ENCODE measurements at regions not wholly inside any gene's neighbourhood (a gene's known extent, or its start where the extent isn't known, plus 50 kb on each side); places are given as distances from the start of the nearest gene placed in this dataset.

DNA sequence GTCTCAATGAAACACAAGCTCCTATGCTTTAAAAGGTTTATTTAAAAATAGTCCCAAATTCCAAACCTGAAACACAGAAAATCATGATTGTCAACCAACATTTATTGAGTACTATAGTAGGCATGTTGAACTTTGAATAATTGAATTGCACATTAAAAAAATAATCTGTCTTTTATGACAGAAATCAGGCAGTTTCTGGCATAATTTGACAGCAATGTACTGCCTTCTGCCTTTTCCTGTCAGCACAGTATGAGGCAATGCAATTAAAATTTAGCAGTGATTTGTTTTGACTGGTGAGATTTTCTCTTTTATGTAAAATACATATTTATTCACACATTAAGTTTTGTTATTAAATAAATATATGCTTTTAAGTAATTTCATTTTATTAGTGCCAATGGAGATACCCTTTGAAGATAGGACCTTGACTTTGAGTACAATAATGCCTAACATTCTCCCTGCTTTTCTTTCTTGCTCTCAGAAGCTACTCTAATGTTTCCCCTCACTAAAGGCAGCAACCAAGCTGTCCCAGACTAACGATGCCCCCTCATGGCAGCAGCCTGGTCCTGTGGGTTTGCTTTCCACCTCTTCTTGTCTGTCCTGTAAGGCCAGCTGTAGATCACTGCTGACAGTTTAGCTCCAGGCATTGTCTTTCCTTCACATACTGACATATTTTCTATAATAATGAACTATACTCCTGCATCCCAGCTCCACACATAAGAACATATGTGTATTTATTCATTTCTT lies 346.7 kb downstream of the IL20RB start:
- Histone ChIP-seq H3K27me3 (no peaks in the 10 kb centered on the region), H3K4me3 (no peak overlapping the region), H3K36me3 (no peaks in the 10 kb centered on the region), H3K4me1 (no peaks in the 10 kb centered on the region), H3K27ac (no peak overlapping the region), H3K9me3 (no peaks in the 10 kb centered on the region)
- intact Hi-C loops (cut with DNase I), result no loop called here
- no peak for DNase-seq (ENCODE audit: extremely low spot score in 2 of 2)
- TF ChIP-seq POLR2A (IDR thresholded peaks at IDR 0.05), result no peak

DNA sequence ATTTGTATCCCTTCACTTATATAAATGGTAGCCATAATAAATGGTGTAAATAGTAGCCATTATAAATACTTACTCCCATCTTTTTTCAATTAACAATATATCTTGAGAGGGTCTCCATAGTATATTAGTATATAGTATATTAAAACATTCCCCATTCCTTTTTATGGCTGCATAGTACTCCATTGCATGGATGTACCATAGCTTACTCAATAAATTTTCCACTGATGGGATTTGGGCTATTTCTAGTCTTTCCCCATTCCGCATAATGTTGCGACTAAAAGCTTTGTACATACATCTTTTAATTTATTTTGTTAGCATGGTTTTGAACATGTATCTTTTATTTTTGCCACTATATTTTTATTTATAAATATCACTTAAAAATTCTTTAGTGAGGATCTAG lies 366.3 kb downstream of the IL20RB start:
- H3K27ac ChIP-seq, result no peak overlapping the region
- TF ChIP-seq POLR2AphosphoS5 (IDR thresholded peaks at IDR 0.05; ENCODE audit: insufficient read depth in 1 of 2, low read depth in 1 of 2), result no peak
- no peak for TF ChIP-seq CTCF (IDR thresholded peaks at IDR 0.05)
- no peak for TF ChIP-seq POLR2A (IDR thresholded peaks at IDR 0.05)
- DNase-seq (ENCODE audit: extremely low spot score in 2 of 2), result no peak
- H3K9me3 ChIP-seq, result no peaks in the 10 kb centered on the region
- H3K36me3 ChIP-seq, result no peaks in the 10 kb centered on the region
- no peaks in the 10 kb centered on the region for H3K27me3 ChIP-seq
- no peaks in the 10 kb centered on the region for H3K4me1 ChIP-seq
- intact Hi-C loops (cut with DNase I), result no loop called here
- H3K4me3 ChIP-seq, result no peak overlapping the region

- no peak for DNase-seq (ENCODE audit: extremely low spot score in 2 of 2)
- no peaks in the 10 kb centered on the region for H3K9me3 ChIP-seq
These were observed 367.4 kb downstream of the IL20RB start for GRCh38 chr3:137325170-137325569.

GRCh38 chr3:137325934-137326333 lies 368.2 kb downstream of the IL20RB start:
- Histone ChIP-seq H3K27me3 (no peaks in the 10 kb centered on the region), H3K27ac (no peak overlapping the region), H3K9me3 (no peaks in the 10 kb centered on the region), H3K4me3 (no peak overlapping the region), H3K36me3 (no peaks in the 10 kb centered on the region), H3K4me1 (no peaks in the 10 kb centered on the region)
- intact Hi-C loops (cut with DNase I), result no loop called here
- TF ChIP-seq POLR2A (IDR thresholded peaks at IDR 0.05), result no peak
- no peak for TF ChIP-seq POLR2AphosphoS5 (IDR thresholded peaks at IDR 0.05; ENCODE audit: insufficient read depth in 1 of 2, low read depth in 1 of 2)
- no peak for TF ChIP-seq CTCF (IDR thresholded peaks at IDR 0.05)
- no peak for DNase-seq (ENCODE audit: extremely low spot score in 2 of 2)

More at GRCh38 chr3:137325170-137325569, 367.4 kb downstream of the IL20RB start:
- Histone ChIP-seq H3K36me3 (no peaks in the 10 kb centered on the region), H3K4me3 (no peak overlapping the region), H3K27me3 (no peaks in the 10 kb centered on the region), H3K4me1 (no peaks in the 10 kb centered on the region), H3K27ac (no peak overlapping the region)
- intact Hi-C loops (cut with DNase I), result no loop called here
- TF ChIP-seq POLR2A (IDR thresholded peaks at IDR 0.05) (no peak), CTCF (IDR thresholded peaks at IDR 0.05) (no peak), POLR2AphosphoS5 (IDR thresholded peaks at IDR 0.05; ENCODE audit: insufficient read depth in 1 of 2, low read depth in 1 of 2) (no peak)

DNA sequence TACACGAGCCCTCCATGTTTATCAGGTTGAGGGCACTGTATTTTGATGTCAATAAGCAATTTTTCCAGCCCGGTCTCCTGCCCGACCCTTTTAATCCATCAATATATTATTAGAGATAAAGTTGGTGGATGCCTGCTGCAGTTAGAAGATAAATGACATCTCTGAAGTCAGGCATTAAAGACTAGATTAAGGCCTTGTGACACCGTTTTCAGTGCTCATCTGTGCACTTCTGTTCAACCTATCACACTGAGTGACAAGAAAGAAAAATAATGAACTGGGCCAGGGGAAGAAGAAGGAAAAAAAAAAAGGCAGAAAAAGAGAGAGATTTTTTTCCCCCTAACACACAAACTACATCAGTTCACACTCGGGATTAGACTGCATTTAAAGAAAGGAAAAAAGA lies 371.8 kb downstream of the IL20RB start:
- Histone ChIP-seq H3K27ac (no peak overlapping the region), H3K27me3 (no peaks in the 10 kb centered on the region), H3K4me1 (no peaks in the 10 kb centered on the region), H3K4me3 (no peak overlapping the region), H3K9me3 (no peaks in the 10 kb centered on the region), H3K36me3 (no peaks in the 10 kb centered on the region)
- DNase-seq (ENCODE audit: extremely low spot score in 2 of 2), result no peak
- no peak for TF ChIP-seq POLR2AphosphoS5 (IDR thresholded peaks at IDR 0.05; ENCODE audit: insufficient read depth in 1 of 2, low read depth in 1 of 2)
- no peak for TF ChIP-seq CTCF (IDR thresholded peaks at IDR 0.05)
- no peak for TF ChIP-seq POLR2A (IDR thresholded peaks at IDR 0.05)
- intact Hi-C loops (cut with DNase I), result no loop called here
